Neuronal stem cell (in vitro differentiated cells): ENCODE measurements at regions not wholly inside any gene's neighbourhood (a gene's known extent, or its start where the extent isn't known, plus 50 kb on each side); places are given as distances from the start of the nearest gene placed in this dataset.

ENCODE experiments used
- DNase-seq: peaks from one replicate; pipeline ENCODE4 v3.0.0-alpha.2; 2013; ENCODE audit warnings: low spot score
- H2AFZ ChIP-seq: one replicate; pipeline ENCODE4 v1.6.1; 2013; ENCODE audit warnings: mild to moderate bottlenecking, low read length, inconsistent platforms
- H2AK5ac ChIP-seq: 2 replicates; pipeline ENCODE4 v1.6.1; 2013; ENCODE audit warnings: low read depth, mild to moderate bottlenecking, inconsistent platforms, low read length, moderate library complexity, mixed read lengths
- H2BK120ac ChIP-seq: 2 replicates; pipeline ENCODE4 v1.6.1; 2013; ENCODE audit warnings: low read depth, mild to moderate bottlenecking, inconsistent platforms, low read length, moderate library complexity, mixed read lengths
- H2BK12ac ChIP-seq: one replicate; pipeline ENCODE4 v1.6.1; 2013; ENCODE audit warnings: low read length, inconsistent platforms
- H2BK15ac ChIP-seq: 2 replicates; pipeline ENCODE4 v1.6.1; 2013; ENCODE audit warnings: mild to moderate bottlenecking, low read length, inconsistent platforms, mixed read lengths
- H2BK5ac ChIP-seq: one replicate; pipeline ENCODE4 v1.6.1; 2013; ENCODE audit warnings: inconsistent platforms, mild to moderate bottlenecking, low read length, moderate library complexity
- H3K14ac ChIP-seq: one replicate; pipeline ENCODE4 v1.6.1; 2013; ENCODE audit warnings: low read length, inconsistent platforms
- H3K18ac ChIP-seq: 2 replicates; pipeline ENCODE4 v1.6.1; 2013; ENCODE audit warnings: low read length, inconsistent platforms
- H3K23ac ChIP-seq: 2 replicates; pipeline ENCODE4 v1.6.1; 2013; ENCODE audit warnings: low read depth, mild to moderate bottlenecking, mixed read lengths, low read length, inconsistent platforms; ENCODE audit not compliant: poor library complexity
- H3K27ac ChIP-seq: replicated peaks from 3 replicates; pipeline ENCODE4 v1.5.1; 2013; ENCODE audit warnings: low read length, inconsistent platforms
- H3K27me3 ChIP-seq, 3 experiments: 2 replicates each; pipeline ENCODE4 v1.6.1; 2013; ENCODE audit warnings: low read length in 3 of 3, mild to moderate bottlenecking in 2 of 3, inconsistent platforms in 1 of 3, low read depth in 1 of 3, mixed read lengths in 1 of 3, moderate library complexity in 1 of 3; ENCODE audit not compliant: control insufficient read depth in 3 of 3, insufficient read depth in 3 of 3
- H3K36me3 ChIP-seq, 2 donors: replicated peaks in 1 of 2; 2 replicates each; pipeline ENCODE4 v1.6.1; 2013; ENCODE audit warnings: low read length in 2 of 2; ENCODE audit not compliant: control insufficient read depth in 2 of 2, insufficient read depth in 2 of 2
- H3K4ac ChIP-seq: 2 replicates; pipeline ENCODE4 v1.6.1; 2013; ENCODE audit warnings: inconsistent platforms, mild to moderate bottlenecking, low read length, moderate library complexity
- H3K4me1 ChIP-seq, 2 donors: 1 replicate in 1 of 2; 2 replicates in 1 of 2; pipeline ENCODE4 v1.6.1; 2013; ENCODE audit warnings: low read length in 2 of 2, low read depth in 1 of 2; ENCODE audit not compliant: control insufficient read depth in 2 of 2, insufficient read depth in 1 of 2
- H3K4me2 ChIP-seq: one replicate; pipeline ENCODE4 v1.6.1; 2013; ENCODE audit warnings: mild to moderate bottlenecking, low read length, inconsistent platforms; ENCODE audit not compliant: insufficient read depth, poor library complexity, severe bottlenecking
- H3K4me3 ChIP-seq, 2 donors: 2 replicates each; pipeline ENCODE4 v1.5.1; 2013; ENCODE audit warnings: low read length in 2 of 2, mild to moderate bottlenecking in 2 of 2, inconsistent platforms in 1 of 2, moderate library complexity in 1 of 2
- H3K79me1 ChIP-seq: one replicate; pipeline ENCODE4 v1.6.1; 2013; ENCODE audit warnings: low read depth, mild to moderate bottlenecking, inconsistent platforms, low read length, moderate library complexity
- H3K9ac ChIP-seq: one replicate; pipeline ENCODE4 v1.6.1; 2013; ENCODE audit warnings: mild to moderate bottlenecking, low read depth, low read length, inconsistent platforms; ENCODE audit not compliant: poor library complexity
- H3K9me3 ChIP-seq, 2 donors: replicated peaks in 1 of 2; 2 replicates each; pipeline versions ENCODE3 to v1.6.1; 2013; ENCODE audit warnings: low read length in 2 of 2, mild to moderate bottlenecking in 2 of 2, inconsistent platforms in 1 of 2, low read depth in 1 of 2, mixed read lengths in 1 of 2, moderate library complexity in 1 of 2; ENCODE audit not compliant: control insufficient read depth in 2 of 2, insufficient read depth in 1 of 2
- H4K8ac ChIP-seq: one replicate; pipeline ENCODE4 v1.6.1; 2013; ENCODE audit warnings: low read depth, mild to moderate bottlenecking, inconsistent platforms, low read length, moderate library complexity
- H4K91ac ChIP-seq: one replicate; pipeline ENCODE4 v1.6.1; 2013; ENCODE audit warnings: low read length, low read depth, mild to moderate bottlenecking, inconsistent platforms; ENCODE audit not compliant: poor library complexity
- WGBS, 2 donors: extraction: QIAGEN DNeasy Blood & Tissue Kit; methylation state at CpG; one replicate each; pipeline ENCODE4 v1.1.7; 2013; ENCODE audit warnings: missing lambda C conversion rate in 2 of 2, mixed read lengths in 1 of 2; ENCODE audit not compliant: insufficient read length in 2 of 2, insufficient replicate concordance in 1 of 2; ENCODE audit errors: extremely low coverage in 2 of 2; 5-methylcytosine and 5-hydroxymethylcytosine counted together

GRCh38 chr9:12441506-12441905 is 251.7 kb upstream of the TYRP1 start:
- Histone ChIP-seq H3K4ac (no peak overlapping the region), H4K8ac (no peak overlapping the region), H3K9me3 (no peaks in the 10 kb centered on the region), H2AFZ (no peak overlapping the region), H2BK5ac (no peak overlapping the region), H3K36me3 (no peaks in the 10 kb centered on the region), H2BK12ac (no peak overlapping the region), H3K4me2 (no peak overlapping the region), H3K9ac (no peak overlapping the region), H4K91ac (no peak overlapping the region), H2BK120ac (no peak overlapping the region), H2AK5ac (no peak overlapping the region), H2BK15ac (no peak overlapping the region), H3K4me3 (no peak overlapping the region), H3K27ac (no peak overlapping the region), H3K14ac (no peak overlapping the region), H3K18ac (no peak overlapping the region), H3K79me1 (no peaks in the 10 kb centered on the region), H3K27me3 (no peaks in the 10 kb centered on the region), H3K4me1 (no peaks in the 10 kb centered on the region), H3K23ac (no peak overlapping the region)
- no CpG with 5 or more reads among the region's 1 CpG for WGBS, 2 donors
- DNase-seq, result no peak

GRCh38 chr9:12448246-12448645 is 244.9 kb upstream of the TYRP1 start:
- no peak overlapping the region for H3K27ac ChIP-seq
- no peak overlapping the region for H3K4me3 ChIP-seq
- no peak overlapping the region for H2BK12ac ChIP-seq
- H4K8ac ChIP-seq, result no peak overlapping the region
- no peaks in the 10 kb centered on the region for H3K27me3 ChIP-seq
- no peak overlapping the region for H3K4ac ChIP-seq
- no peak overlapping the region for H2BK120ac ChIP-seq
- no peak overlapping the region for H3K18ac ChIP-seq
- H3K4me1 ChIP-seq, result no peaks in the 10 kb centered on the region
- H4K91ac ChIP-seq, result no peak overlapping the region
- no peak for DNase-seq
- no peaks in the 10 kb centered on the region for H3K36me3 ChIP-seq
- H3K23ac ChIP-seq, result no peak overlapping the region
- no peaks in the 10 kb centered on the region for H3K79me1 ChIP-seq
- no CpG with 5 or more reads among the region's 1 CpG for WGBS, 2 donors
- H2AFZ ChIP-seq, result no peak overlapping the region
- H2AK5ac ChIP-seq, result no peak overlapping the region
- no peaks in the 10 kb centered on the region for H3K9me3 ChIP-seq
- H3K9ac ChIP-seq, result no peak overlapping the region
- no peak overlapping the region for H3K14ac ChIP-seq
- no peak overlapping the region for H2BK15ac ChIP-seq
- no peak overlapping the region for H2BK5ac ChIP-seq
- H3K4me2 ChIP-seq, result no peak overlapping the region

GRCh38 chr9:12457237-12457636 is 235.9 kb upstream of the TYRP1 start:
- H2BK120ac ChIP-seq, result no peak overlapping the region
- H3K4ac ChIP-seq, result no peak overlapping the region
- H2AK5ac ChIP-seq, result no peak overlapping the region
- H3K9ac ChIP-seq, result no peak overlapping the region
- WGBS, 2 donors, result no CpG with 5 or more reads among the region's 1 CpG
- H3K79me1 ChIP-seq, result no peaks in the 10 kb centered on the region
- no peak overlapping the region for H2BK15ac ChIP-seq
- H3K9me3 ChIP-seq, result no peaks in the 10 kb centered on the region
- H3K4me1 ChIP-seq, result peaks cover 1 to 3% of the 10 kb centered on the region in 2 donors
- no peaks in the 10 kb centered on the region for H3K27me3 ChIP-seq
- no peak for DNase-seq
- no peak overlapping the region for H3K18ac ChIP-seq
- no peak overlapping the region for H3K23ac ChIP-seq
- H4K91ac ChIP-seq, result no peak overlapping the region
- no peak overlapping the region for H3K4me2 ChIP-seq
- H2AFZ ChIP-seq, result no peak overlapping the region
- H2BK5ac ChIP-seq, result no peak overlapping the region
- H3K14ac ChIP-seq, result no peak overlapping the region
- H3K36me3 ChIP-seq, result no peaks in the 10 kb centered on the region
- no peak overlapping the region for H3K4me3 ChIP-seq
- H4K8ac ChIP-seq, result no peak overlapping the region
- H2BK12ac ChIP-seq, result no peak overlapping the region
- H3K27ac ChIP-seq, result no peak overlapping the region

- Histone ChIP-seq H2BK5ac (no peak overlapping the region), H3K79me1 (no peaks in the 10 kb centered on the region), H3K4me3 (no peak overlapping the region), H3K9ac (no peak overlapping the region), H2AFZ (peak overlapping the region; percentile 11), H3K27me3 (no peaks in the 10 kb centered on the region), H3K36me3 (no peaks in the 10 kb centered on the region), H3K4me2 (no peak overlapping the region), H2BK120ac (no peak overlapping the region), H3K4me1 (peaks cover 1 to 3% of the 10 kb centered on the region in 2 donors), H3K4ac (no peak overlapping the region), H3K27ac (no peak overlapping the region), H3K14ac (no peak overlapping the region), H4K91ac (no peak overlapping the region), H2BK12ac (no peak overlapping the region), H3K23ac (no peak overlapping the region), H2BK15ac (no peak overlapping the region), H3K18ac (no peak overlapping the region), H3K9me3 (no peaks in the 10 kb centered on the region), H4K8ac (no peak overlapping the region), H2AK5ac (no peak overlapping the region)
- DNase-seq, result no peak
- no CpG with 5 or more reads among the region's 2 CpGs for WGBS, 2 donors
Measured at GRCh38 chr9:12461763-12462460, 231.3 kb upstream of the TYRP1 start.
